ENCODE measurements at regions not wholly inside any gene's neighbourhood (a gene's known extent, or its start where the extent isn't known, plus 50 kb on each side); places are given as distances from the start of the nearest gene placed in this dataset.

DNA sequence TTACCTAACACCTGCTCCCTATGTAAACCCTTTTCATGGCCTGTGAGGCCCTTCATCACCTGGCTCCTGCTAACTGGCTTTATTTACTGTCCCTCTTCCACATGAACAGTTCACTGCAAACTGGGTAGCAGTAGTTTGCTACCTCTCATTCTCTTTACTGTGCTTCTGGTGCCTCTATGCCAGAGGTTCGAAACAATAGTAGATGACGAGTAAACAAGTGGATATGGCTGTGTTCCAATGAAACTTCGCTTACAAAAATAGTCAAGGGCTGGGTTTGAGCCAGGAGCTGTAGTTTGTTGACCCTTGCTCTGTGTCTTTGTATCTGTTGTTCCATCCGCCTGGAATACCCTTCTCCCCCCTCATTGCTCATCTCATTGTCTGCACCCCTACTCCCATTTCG is 233.6 kb upstream of the RMST start:
- TF ChIP-seq CTCF (IDR thresholded peaks at IDR 0.05; ENCODE audit: low read length) (no peak), EZH2 (IDR thresholded peaks at IDR 0.05; ENCODE audit: borderline replicate concordance, low read length) (no peak)
